ENCODE measurements at regions not wholly inside any gene's neighbourhood (a gene's known extent, or its start where the extent isn't known, plus 50 kb on each side); places are given as distances from the start of the nearest gene placed in this dataset.

DNA sequence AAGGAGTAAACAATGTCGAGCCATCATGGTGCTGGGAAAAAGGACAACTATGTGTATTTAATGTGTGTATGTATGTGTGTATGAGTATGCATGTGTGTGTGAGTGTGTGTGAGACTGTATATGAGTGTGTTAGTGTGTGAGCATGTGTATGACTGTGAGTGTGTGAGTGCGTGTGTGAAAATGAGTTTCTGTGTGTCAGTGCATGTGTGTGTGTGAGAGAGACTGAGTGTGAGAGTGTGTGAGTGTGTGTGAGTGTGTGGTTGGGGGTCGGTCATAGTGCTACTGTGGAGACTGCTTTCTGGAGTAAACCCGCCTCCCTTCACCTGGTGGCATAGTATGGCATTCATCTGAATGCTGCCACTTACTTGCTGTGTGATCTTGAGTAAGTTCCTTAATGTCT lies 567.4 kb downstream of the FGF9 start:
- H3K4ac ChIP-seq (replicated peaks; ENCODE audit: insufficient read length, low read depth, low read length) = no peak overlapping the region
- no peak overlapping the region for H2BK12ac ChIP-seq (ENCODE audit: low read depth, low read length)
- H3K4me3 ChIP-seq (ENCODE audit: extremely low read depth in 1 of 4, insufficient read depth in 2 of 4, low read depth in 3 of 4, low read length in 4 of 4) = no peak overlapping the region
- no peak overlapping the region for H3K18ac ChIP-seq (ENCODE audit: extremely low read depth, low read length)
- no peaks in the 10 kb centered on the region; the same call in 1 of the 2 replicates for H3K79me1 ChIP-seq (ENCODE audit: low read depth, low read length)
- peaks cover 4% of the 10 kb centered on the region for H3K23me2 ChIP-seq (ENCODE audit: low read depth, low read length)
- no peak overlapping the region for H4K8ac ChIP-seq (ENCODE audit: extremely low read depth, insufficient read depth, low read length)
- H3K23ac ChIP-seq (ENCODE audit: insufficient read length) = no peak overlapping the region
- H4K5ac ChIP-seq (ENCODE audit: insufficient read length, low read depth, low read length) = no peak overlapping the region
- H2BK20ac ChIP-seq (ENCODE audit: low read length) = peak overlapping the region; percentile 55; the same call in 1 of the 2 replicates
- no peak overlapping the region for H3K56ac ChIP-seq (replicated peaks; ENCODE audit: insufficient read length, low read depth, low read length)
- H2AK5ac ChIP-seq (ENCODE audit: low read depth, low read length) = peak overlapping the region; percentile 100
- H3K9ac ChIP-seq (replicated peaks in 1 of 4; ENCODE audit: extremely low read depth in 1 of 4, low read depth in 3 of 4, low read length in 3 of 4) = no peak overlapping the region; a peak in 1 of 7 replicates
- no peak overlapping the region for H2BK120ac ChIP-seq (replicated peaks; ENCODE audit: low read depth, low read length)
- ChIA-PET POLR2A (ENCODE audit: partially characterized antibody) (no interaction called here), CTCF (ENCODE audit: partially characterized antibody) (no interaction called here)
- peaks cover 4 to 14% (median 8%) of the 10 kb centered on the region in 4 experiments; a peak in 6 of 7 replicates for H3K4me1 ChIP-seq (replicated peaks in 1 of 4; ENCODE audit: control insufficient read depth in 3 of 4, insufficient read depth in 4 of 4, low read length in 3 of 4)
- H3K27ac ChIP-seq (ENCODE audit: low read depth, low read length) = no peak overlapping the region
- no peak overlapping the region for H3K4me2 ChIP-seq (ENCODE audit: insufficient read depth in 1 of 2, low read depth in 2 of 2, low read length in 2 of 2)
- H2BK5ac ChIP-seq (ENCODE audit: low read depth, low read length) = no peak overlapping the region; the same call in 1 of the 2 replicates
- no peak overlapping the region for H2BK15ac ChIP-seq (ENCODE audit: low read length)
- WGBS, 2 experiments (ENCODE audit: extremely low coverage in 1 of 2, insufficient coverage in 1 of 2, insufficient read length in 1 of 2, insufficient replicate concordance in 2 of 2, low coverage in 1 of 2, low lambda C conversion rate in 2 of 2, missing lambda C conversion rate in 1 of 2) = 96% methylated on average over 4 of the region's 4 CpGs; no CpG with 5 or more reads in 1 of the 2 experiments
- H3K36me3 ChIP-seq (ENCODE audit: control insufficient read depth in 2 of 4, insufficient read depth in 4 of 4, low read length in 3 of 4) = no peaks in the 10 kb centered on the region
- FAIRE-seq = no peak
- no peak for DNase-seq (ENCODE audit: low read depth in 1 of 2, low spot score in 2 of 2)
- no peaks in the 10 kb centered on the region for H3K9me3 ChIP-seq (ENCODE audit: insufficient read depth in 2 of 2, low read depth in 1 of 2, low read length in 1 of 2)
- H3K14ac ChIP-seq (ENCODE audit: insufficient read length) = no peak overlapping the region
- H4K20me1 ChIP-seq (replicated peaks in 1 of 2; ENCODE audit: control insufficient read depth in 1 of 2, insufficient read depth in 2 of 2, low read length in 2 of 2) = peaks cover 0 to 2% of the 10 kb centered on the region in 2 experiments
- H3K79me2 ChIP-seq (ENCODE audit: control insufficient read depth in 1 of 2, insufficient read depth in 2 of 2, low read length in 2 of 2) = no peaks in the 10 kb centered on the region
- no peak overlapping the region for H2AFZ ChIP-seq (ENCODE audit: low read length)
- H3K27me3 ChIP-seq (replicated peaks in 1 of 4; ENCODE audit: control insufficient read depth in 3 of 4, extremely low read depth in 1 of 4, insufficient read depth in 3 of 4, low read length in 3 of 4) = no peaks in the 10 kb centered on the region; a peak in 1 of 7 replicates
- H4K91ac ChIP-seq (replicated peaks; ENCODE audit: insufficient read length, low read length) = no peak overlapping the region
- TF ChIP-seq RBBP5 (IDR thresholded peaks at IDR 0.05; ENCODE audit: borderline replicate concordance, low read depth, low read length) = no peak
- TF ChIP-seq SP4 (IDR thresholded peaks at IDR 0.05; ENCODE audit: low read length) = no peak
- no peak for TF ChIP-seq TEAD4 (IDR thresholded peaks at IDR 0.05; ENCODE audit: low read depth, low read length)
- TF ChIP-seq, protein P1, sequence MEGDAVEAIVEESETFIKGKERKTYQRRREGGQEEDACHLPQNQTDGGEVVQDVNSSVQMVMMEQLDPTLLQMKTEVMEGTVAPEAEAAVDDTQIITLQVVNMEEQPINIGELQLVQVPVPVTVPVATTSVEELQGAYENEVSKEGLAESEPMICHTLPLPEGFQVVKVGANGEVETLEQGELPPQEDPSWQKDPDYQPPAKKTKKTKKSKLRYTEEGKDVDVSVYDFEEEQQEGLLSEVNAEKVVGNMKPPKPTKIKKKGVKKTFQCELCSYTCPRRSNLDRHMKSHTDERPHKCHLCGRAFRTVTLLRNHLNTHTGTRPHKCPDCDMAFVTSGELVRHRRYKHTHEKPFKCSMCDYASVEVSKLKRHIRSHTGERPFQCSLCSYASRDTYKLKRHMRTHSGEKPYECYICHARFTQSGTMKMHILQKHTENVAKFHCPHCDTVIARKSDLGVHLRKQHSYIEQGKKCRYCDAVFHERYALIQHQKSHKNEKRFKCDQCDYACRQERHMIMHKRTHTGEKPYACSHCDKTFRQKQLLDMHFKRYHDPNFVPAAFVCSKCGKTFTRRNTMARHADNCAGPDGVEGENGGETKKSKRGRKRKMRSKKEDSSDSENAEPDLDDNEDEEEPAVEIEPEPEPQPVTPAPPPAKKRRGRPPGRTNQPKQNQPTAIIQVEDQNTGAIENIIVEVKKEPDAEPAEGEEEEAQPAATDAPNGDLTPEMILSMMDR (IDR thresholded peaks at IDR 0.05; ENCODE audit: control extremely low read depth in 1 of 3, insufficient read depth in 1 of 3, low read depth in 1 of 3, low read length in 3 of 3) = no peak
- TF ChIP-seq CEBPB (IDR thresholded peaks at IDR 0.05; ENCODE audit: low read depth, low read length) = no peak
- no peak for TF ChIP-seq CBX5 (IDR thresholded peaks at IDR 0.05; ENCODE audit: low read depth, low read length)
- TF ChIP-seq CREB1 (IDR thresholded peaks at IDR 0.05) = no peak
- no peak for TF ChIP-seq SIN3A (conservative IDR thresholded peaks at IDR 0.05 in 1 of 2, IDR thresholded peaks at IDR 0.05 in 1 of 2; ENCODE audit: low read depth in 1 of 2, low read length in 2 of 2)
- TF ChIP-seq POLR2A (IDR thresholded peaks at IDR 0.05; ENCODE audit: control extremely low read depth in 1 of 2, low read depth in 2 of 2, low read length in 2 of 2) = no peak
- no peak for TF ChIP-seq CTBP2 (IDR thresholded peaks at IDR 0.05; ENCODE audit: borderline replicate concordance, insufficient read depth, insufficient read length, low read length)
- TF ChIP-seq SUZ12 (IDR thresholded peaks at IDR 0.05; ENCODE audit: low read length) = no peak
- no peak for TF ChIP-seq E2F6 (IDR thresholded peaks at IDR 0.05)
